HEK293T (cell line): ENCODE measurements at regions not wholly inside any gene's neighbourhood (a gene's known extent, or its start where the extent isn't known, plus 50 kb on each side); places are given as distances from the start of the nearest gene placed in this dataset.

ENCODE experiments used
- CTCF ChIA-PET: fragments of 350-600 bp; formaldehyde crosslinking; extraction: SDS; loops from one replicate; lab custom pipeline; 2021; ENCODE audit warnings: antibody characterized with exemption, inconsistent platforms; lab: Yijun Ruan, JAX
- POLR2A ChIA-PET: fragments of 350-600 bp; formaldehyde crosslinking; extraction: SDS; loops from one replicate; lab custom pipeline; 2020; ENCODE audit warnings: antibody characterized with exemption, inconsistent platforms; lab: Yijun Ruan, JAX
- DNase-seq: peaks from one replicate; pipeline ENCODE4 v3.0.0; 2012; ENCODE audit warnings: mixed read lengths; ENCODE audit errors: extremely low spot score
- BHLHE40 ChIP-seq: fragments of 450-650 bp; IDR thresholded peaks from 2 replicates; pipeline ENCODE4 v1.6.1; 2016; ENCODE audit warnings: mild to moderate bottlenecking, moderate library complexity, borderline replicate concordance
- CTBP1 ChIP-seq: fragments of 450-650 bp; IDR thresholded peaks from 2 replicates; pipeline ENCODE4 v1.6.1; 2016; ENCODE audit warnings: borderline replicate concordance
- ELF4 ChIP-seq: fragments of 450-650 bp; IDR thresholded peaks from 2 replicates; pipeline ENCODE4 v1.6.1; 2017; ENCODE audit warnings: antibody characterized with exemption
- FOXA1 ChIP-seq: fragments of 450-650 bp; IDR thresholded peaks from 2 replicates; pipeline ENCODE4 v1.6.1; 2016; ENCODE audit warnings: mild to moderate bottlenecking
- FOXK2 ChIP-seq: fragments of 450-650 bp; IDR thresholded peaks from 2 replicates; pipeline ENCODE4 v1.6.1; 2016; ENCODE audit warnings: mild to moderate bottlenecking
- FOXM1 ChIP-seq: fragments of 450-650 bp; IDR thresholded peaks from 2 replicates; pipeline ENCODE4 v1.6.1; 2017; ENCODE audit warnings: mild to moderate bottlenecking, borderline replicate concordance
- HDGF ChIP-seq: fragments of 450-650 bp; IDR thresholded peaks from 2 replicates; pipeline ENCODE4 v1.6.1; 2017; ENCODE audit warnings: antibody characterized with exemption, borderline replicate concordance
- L3MBTL2 ChIP-seq: fragments of 450-650 bp; conservative IDR thresholded peaks from 2 replicates; pipeline ENCODE4 v1.6.1; 2016; ENCODE audit warnings: mild to moderate bottlenecking
- LEF1 ChIP-seq: fragments of 450-650 bp; IDR thresholded peaks from 2 replicates; pipeline ENCODE4 v1.6.1; 2017; ENCODE audit warnings: mild to moderate bottlenecking, borderline replicate concordance
- NFRKB ChIP-seq: fragments of 450-650 bp; IDR thresholded peaks from 2 replicates; pipeline ENCODE4 v1.6.1; 2016; ENCODE audit warnings: mild to moderate bottlenecking, moderate library complexity
- SP1 ChIP-seq: fragments of 450-650 bp; IDR thresholded peaks from 2 replicates; pipeline ENCODE4 v1.6.1; 2017
- SUZ12 ChIP-seq: fragments of 450-650 bp; IDR thresholded peaks from 2 replicates; pipeline ENCODE4 v1.6.1; 2016; ENCODE audit warnings: mild to moderate bottlenecking
- TARDBP ChIP-seq: fragments of 450-650 bp; IDR thresholded peaks from 2 replicates; pipeline ENCODE4 v1.6.1; 2016
- ZNF384 ChIP-seq: fragments of 450-650 bp; IDR thresholded peaks from 2 replicates; pipeline ENCODE4 v1.6.1; 2016
- TF ChIP-seq, protein P1 (sequence below): fragments of 450-650 bp; IDR thresholded peaks from 2 replicates; pipeline ENCODE4 v1.6.1; 2016

- no peak for DNase-seq
- TF ChIP-seq BHLHE40: no peak
- no peak for TF ChIP-seq L3MBTL2
- no peak for TF ChIP-seq SP1
- TF ChIP-seq SUZ12: no peak
- TF ChIP-seq FOXM1: no peak
- TF ChIP-seq ZNF384: no peak
- TF ChIP-seq FOXK2: no peak
- ChIA-PET CTCF (no interaction called here), POLR2A (no interaction called here)
Measured at GRCh38 chr1:187433598-187433997, 604.8 kb downstream of the PLA2G4A start.

GRCh38 chr1:187442603-187443002, 613.9 kb downstream of the PLA2G4A start:
- TF ChIP-seq L3MBTL2 (no peak), HDGF (no peak), LEF1 (no peak), BHLHE40 (no peak), CTBP1 (no peak), TARDBP (no peak), FOXA1 (no peak), ZNF384 (no peak), SP1 (no peak), ELF4 (no peak)
- ChIA-PET CTCF (no interaction called here), POLR2A (no interaction called here)
- no peak for DNase-seq

DNA sequence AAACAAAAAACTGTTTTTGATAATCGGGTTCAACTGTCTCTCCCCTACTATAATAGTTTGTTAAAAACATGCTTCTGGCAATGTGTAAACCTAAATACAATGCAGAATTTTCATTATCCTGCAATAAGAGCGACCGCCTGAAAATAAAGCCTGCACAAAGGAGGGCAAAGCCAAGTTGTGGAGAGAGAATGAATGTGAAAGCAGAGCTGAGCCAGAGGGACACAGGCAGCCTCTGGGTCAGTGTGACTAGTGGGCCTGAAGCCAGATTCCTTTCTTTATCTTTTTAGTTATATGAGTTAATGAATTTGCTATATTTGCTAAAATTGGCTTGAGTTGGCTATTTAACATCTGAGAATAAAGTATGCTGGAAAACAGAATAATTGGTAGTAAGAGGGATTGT, 615.2 kb downstream of the PLA2G4A start:
- TF ChIP-seq FOXK2 (no peak), ELF4 (no peak), FOXA1 (no peak), NFRKB (no peak)
- TF ChIP-seq, protein P1, sequence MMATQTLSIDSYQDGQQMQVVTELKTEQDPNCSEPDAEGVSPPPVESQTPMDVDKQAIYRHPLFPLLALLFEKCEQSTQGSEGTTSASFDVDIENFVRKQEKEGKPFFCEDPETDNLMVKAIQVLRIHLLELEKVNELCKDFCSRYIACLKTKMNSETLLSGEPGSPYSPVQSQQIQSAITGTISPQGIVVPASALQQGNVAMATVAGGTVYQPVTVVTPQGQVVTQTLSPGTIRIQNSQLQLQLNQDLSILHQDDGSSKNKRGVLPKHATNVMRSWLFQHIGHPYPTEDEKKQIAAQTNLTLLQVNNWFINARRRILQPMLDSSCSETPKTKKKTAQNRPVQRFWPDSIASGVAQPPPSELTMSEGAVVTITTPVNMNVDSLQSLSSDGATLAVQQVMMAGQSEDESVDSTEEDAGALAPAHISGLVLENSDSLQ: no peak
- no peak for DNase-seq
- ChIA-PET POLR2A (no interaction called here), CTCF (no interaction called here)

DNA sequence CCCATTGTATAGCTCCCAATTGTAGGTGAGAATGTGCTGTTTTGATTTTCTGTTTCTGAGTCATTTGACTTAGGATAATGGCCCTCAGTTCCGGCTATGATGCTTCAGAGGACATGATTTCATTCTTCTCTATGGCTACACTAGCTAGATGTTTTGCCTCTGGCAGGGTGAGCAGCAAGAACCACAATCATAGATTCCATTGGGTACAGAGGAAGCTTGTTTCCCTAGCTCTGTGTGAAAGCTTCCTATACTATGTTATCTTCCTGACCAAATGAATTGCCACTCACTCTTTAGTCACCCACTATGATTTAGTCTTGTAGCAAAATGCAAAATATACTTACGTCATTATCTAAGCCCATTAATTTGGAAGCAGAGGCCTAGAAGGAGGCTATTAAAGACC, 616.3 kb downstream of the PLA2G4A start:
- ChIA-PET POLR2A (no interaction called here), CTCF (no interaction called here)
- DNase-seq: no peak
- TF ChIP-seq SUZ12 (no peak), ZNF384 (no peak)
- TF ChIP-seq, protein P1: no peak

- ChIA-PET POLR2A (no interaction called here), CTCF (no interaction called here)
- TF ChIP-seq CTBP1 (no peak), SUZ12 (no peak), LEF1 (no peak), HDGF (no peak), ELF4 (no peak)
- no peak for DNase-seq
Measured at GRCh38 chr1:187451238-187451637, 622.5 kb downstream of the PLA2G4A start.

DNA sequence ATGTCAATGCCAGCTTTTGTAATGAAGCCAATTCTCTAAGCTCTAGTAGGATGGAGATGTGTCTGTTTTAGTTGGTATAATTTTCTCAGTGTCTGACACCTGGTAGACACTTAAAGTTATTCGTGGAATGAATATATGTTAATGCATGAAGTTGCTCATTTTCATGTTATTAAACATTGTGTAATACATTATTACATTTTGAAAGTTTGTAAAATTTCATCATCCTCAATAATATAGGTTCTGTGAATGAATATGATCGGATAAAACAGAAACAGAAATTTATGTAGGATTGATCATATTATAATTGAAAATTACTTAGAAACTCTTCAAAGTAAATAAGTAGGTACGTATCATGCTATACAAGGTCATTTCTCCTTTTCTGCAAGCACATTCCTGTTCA, 625.3 kb downstream of the PLA2G4A start:
- no peak for TF ChIP-seq FOXK2
- TF ChIP-seq ZNF384: no peak
- no peak for TF ChIP-seq TARDBP
- TF ChIP-seq FOXM1: no peak
- TF ChIP-seq HDGF: no peak
- CTCF ChIA-PET: no interaction called here
- POLR2A ChIA-PET: no interaction called here
- DNase-seq: no peak

GRCh38 chr1:187456446-187456845, 627.7 kb downstream of the PLA2G4A start:
- ChIA-PET POLR2A (no interaction called here), CTCF (no interaction called here)
- DNase-seq: no peak
- no peak for TF ChIP-seq SUZ12

DNA sequence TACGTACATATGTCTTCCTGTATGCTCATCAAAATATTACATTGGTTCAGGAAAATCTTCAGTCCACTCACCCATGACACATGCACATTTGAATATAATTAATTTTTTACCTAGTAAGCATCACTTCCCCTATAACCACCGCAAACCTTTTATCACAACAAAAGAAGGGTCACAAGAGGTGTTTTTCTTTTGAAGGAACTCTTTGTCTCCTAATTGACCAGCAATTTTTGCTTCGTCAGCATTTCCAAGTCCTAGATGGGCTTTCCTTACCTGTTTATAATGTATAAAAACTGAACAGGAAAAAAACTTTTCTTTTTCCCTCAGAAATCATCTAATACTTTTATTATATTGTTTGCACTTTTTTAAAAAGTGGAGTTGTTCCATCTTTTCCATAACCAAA, 631.3 kb downstream of the PLA2G4A start:
- no peak for DNase-seq
- POLR2A ChIA-PET: no interaction called here
- no peak for TF ChIP-seq CTBP1
- TF ChIP-seq NFRKB: no peak
- TF ChIP-seq BHLHE40: no peak
- no peak for TF ChIP-seq HDGF
- no peak for TF ChIP-seq SP1
- no peak for TF ChIP-seq L3MBTL2
- CTCF ChIA-PET: no interaction called here

- POLR2A ChIA-PET: no interaction called here
- no peak for DNase-seq
- TF ChIP-seq NFRKB (no peak), SP1 (no peak), FOXM1 (no peak)
- CTCF ChIA-PET: no interaction called here
Measured at GRCh38 chr1:187464320-187464719, 635.6 kb downstream of the PLA2G4A start.
